DOHH2 (cell line): ENCODE measurements at regions not wholly inside any gene's neighbourhood (a gene's known extent, or its start where the extent isn't known, plus 50 kb on each side); places are given as distances from the start of the nearest gene placed in this dataset.

Source experiments
- CTCF ChIP-seq: fragments of 200-600 bp; sonication (generic); IDR thresholded peaks from one replicate; pipeline ENCODE4 v1.5.1; 2014; ENCODE audit warnings: antibody characterized with exemption, mild to moderate bottlenecking, low read depth, low read length; ENCODE audit not compliant: poor library complexity, severe bottlenecking
- EZH2phosphoT487 ChIP-seq: fragments of 200-600 bp; sonication (generic); IDR thresholded peaks from 2 replicates; pipeline ENCODE4 v1.6.1; 2017; ENCODE audit warnings: borderline replicate concordance, mild to moderate bottlenecking, antibody characterized with exemption, low read length, moderate library complexity, mixed read lengths

- TF ChIP-seq CTCF (no peak), EZH2phosphoT487 (no peak)
Observed at GRCh38 chr12:43112101-43112920, 439.7 kb downstream of the ADAMTS20 start.
